HG03175 (cell line): ENCODE measurements at regions not wholly inside any gene's neighbourhood (a gene's known extent, or its start where the extent isn't known, plus 50 kb on each side); places are given as distances from the start of the nearest gene placed in this dataset.

Experiments used
- ATAC-seq: cut with Tn5 transposase; IDR thresholded peaks from one replicate; pipeline ENCODE4 v1.9.1; 2021; ENCODE audit warnings: mild to moderate bottlenecking, moderate library complexity; ENCODE audit not compliant: unreplicated experiment

- ATAC-seq = no peak
Measured at GRCh38 chr7:68900096-68900495, 698.2 kb upstream of the AUTS2 start.

GRCh38 chr7:68904630-68905029, 693.6 kb upstream of the AUTS2 start:
- ATAC-seq = no peak

GRCh38 chr7:68911754-68912153, 686.5 kb upstream of the AUTS2 start:
- no peak for ATAC-seq

DNA sequence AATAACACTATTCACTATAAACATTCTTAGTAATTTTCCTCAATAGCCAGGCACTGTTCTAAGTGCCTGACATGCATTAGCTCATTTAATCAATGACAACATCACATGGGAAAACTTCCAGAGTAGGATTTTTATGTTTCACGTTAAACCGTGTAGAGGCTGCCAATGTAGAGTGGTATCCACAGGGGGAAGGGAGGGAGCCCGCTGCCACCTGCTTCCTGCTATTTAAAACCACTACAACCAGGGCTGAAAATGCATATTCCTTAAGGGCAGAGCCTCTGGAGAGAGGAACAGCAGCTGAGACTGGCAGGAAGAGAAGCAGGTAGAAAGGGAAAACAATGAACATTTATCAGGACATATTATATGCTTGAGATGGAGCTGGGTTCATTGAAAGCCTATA, 684.3 kb upstream of the AUTS2 start:
- ATAC-seq = no peak

DNA sequence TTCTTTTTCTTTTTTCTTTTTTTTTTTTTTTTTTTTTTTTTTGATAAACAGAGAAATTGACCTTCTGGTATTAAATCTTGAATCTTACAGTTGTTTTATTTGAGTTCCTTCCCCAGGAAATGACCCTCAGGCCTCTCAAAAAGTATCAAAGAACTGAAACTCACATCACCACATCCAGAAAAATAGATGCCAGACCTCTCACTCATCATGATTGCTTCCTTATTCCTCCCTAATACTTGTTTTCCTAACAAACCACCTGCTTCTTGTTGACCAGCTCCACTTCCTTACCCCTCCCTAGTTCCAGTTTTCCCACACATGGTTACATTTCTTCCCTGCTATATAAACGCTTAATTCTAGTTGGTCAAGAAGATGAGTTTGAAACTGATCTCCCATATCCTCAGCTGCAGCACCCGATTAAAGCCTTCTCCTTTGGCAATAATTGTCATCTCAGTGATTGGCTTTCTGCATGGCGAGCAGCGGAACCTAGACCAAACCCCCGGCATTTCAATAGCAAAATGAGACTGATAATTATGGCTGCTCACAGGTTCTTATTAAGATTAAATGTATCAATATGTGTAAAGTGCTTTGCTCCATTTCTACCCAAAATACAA, 681.1 kb upstream of the AUTS2 start:
- no peak for ATAC-seq

DNA sequence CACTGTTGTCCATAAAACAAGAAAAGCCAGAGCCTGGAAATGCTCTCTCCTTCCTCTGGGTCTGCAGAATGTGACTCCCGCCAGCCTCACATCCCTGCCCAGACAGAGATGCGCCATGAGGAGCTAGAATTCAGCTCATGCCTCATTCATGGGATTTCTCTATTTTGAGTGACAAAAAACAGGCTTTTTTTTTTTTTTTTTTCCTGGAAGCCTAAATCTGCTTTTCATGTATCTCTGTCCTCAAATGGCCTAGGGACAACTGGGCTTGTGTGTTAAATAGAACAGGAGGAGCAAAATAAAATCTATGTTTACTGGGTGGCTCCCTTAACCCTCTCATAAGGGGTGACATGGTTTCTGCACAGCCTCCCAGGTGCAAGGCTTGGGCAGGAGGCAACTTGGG, 679.7 kb upstream of the AUTS2 start:
- ATAC-seq = no peak

DNA sequence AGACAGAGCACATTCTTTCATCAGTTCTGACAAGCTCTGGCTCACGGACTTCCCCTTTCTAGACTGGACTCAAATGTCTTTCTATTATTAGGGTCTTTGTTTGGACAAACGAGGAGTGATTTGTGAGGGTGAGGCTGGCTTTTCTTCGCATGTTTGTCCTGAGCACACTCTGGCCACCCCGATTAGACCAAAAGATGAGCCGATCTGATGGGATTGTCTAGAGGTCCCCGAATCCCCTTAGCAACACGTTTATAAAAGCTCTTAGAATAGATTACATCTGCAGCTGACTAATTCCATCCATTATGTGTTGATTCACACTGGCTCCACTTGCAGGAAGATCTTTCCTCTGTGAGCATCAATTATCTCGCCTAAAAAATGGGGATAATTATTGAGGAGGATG, 675.4 kb upstream of the AUTS2 start:
- ATAC-seq = no peak

- ATAC-seq = no peak
Measured at GRCh38 chr7:68925241-68925640, 673.0 kb upstream of the AUTS2 start.

DNA sequence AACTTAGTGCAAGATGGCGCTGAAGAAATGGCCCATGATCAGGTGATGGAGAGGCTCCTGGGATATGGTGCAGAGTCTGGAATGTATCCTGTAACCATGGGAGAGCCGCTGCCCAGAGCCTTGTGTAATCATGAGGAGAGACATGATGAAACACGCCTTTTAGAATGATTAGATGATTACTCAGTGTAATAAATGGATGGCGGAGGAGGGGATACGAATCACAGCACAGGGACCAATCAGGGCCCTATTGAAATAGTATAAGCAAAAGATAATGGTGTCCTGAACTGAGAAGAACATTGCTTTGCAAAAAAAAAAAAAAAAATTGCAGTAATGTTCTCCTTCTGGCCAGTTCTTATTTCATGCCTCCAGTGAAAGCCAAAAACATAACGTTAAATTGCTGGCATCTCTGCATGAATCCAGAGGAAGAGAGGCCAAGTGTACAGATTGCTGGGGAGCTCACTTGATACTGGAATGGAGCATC, 668.5 kb upstream of the AUTS2 start:
- ATAC-seq = no peak

DNA sequence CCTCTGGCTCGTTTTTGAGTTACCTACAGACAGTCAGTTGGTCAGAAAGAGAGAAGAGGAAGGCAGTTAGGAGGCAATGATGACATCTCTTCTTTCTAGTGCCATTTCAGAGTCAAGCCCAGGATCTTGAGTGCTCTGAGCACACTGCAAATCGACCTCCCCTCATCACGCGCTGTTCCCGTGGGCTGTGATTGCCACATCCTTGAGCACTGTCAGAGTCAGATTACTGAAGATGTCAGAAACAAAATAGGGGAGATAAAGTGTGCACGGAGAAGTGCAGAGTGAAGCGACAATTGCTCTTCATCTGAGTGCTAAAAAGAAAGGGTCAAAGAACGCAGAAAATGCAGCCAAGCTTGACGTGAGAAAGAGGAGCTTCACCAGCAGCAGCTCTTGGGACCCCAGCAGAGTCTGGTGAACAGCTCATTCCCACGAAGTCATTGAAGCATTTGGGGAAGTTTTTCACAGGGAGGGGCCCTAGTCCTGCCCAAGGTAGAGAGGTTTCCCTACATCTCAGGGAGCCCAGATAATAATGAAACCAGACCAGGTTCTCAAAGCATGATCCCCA, 661.7 kb upstream of the AUTS2 start:
- ATAC-seq = no peak

DNA sequence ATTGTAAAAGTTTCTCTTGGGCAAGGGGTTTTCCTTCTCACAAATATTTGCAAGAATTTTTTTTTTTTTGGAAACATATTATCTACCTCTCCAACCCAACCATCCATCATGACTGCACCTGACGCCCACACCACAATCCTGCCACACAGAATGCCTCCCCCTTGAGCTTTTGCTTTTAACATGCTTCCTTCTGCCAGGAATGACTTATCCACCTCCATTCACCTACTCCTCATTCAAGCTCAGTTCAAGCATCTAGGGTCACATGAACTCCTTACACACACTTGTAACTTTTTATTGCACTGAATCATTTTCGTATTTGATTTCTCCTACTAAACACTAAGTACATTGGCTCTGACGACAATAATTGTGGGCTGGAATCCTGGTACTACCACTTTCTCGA, 660.1 kb upstream of the AUTS2 start:
- ATAC-seq = no peak

- ATAC-seq = no peak
Measured at GRCh38 chr7:68943786-68944185, 654.5 kb upstream of the AUTS2 start.

- no peak for ATAC-seq
Measured at GRCh38 chr7:68955656-68956055, 642.6 kb upstream of the AUTS2 start.

DNA sequence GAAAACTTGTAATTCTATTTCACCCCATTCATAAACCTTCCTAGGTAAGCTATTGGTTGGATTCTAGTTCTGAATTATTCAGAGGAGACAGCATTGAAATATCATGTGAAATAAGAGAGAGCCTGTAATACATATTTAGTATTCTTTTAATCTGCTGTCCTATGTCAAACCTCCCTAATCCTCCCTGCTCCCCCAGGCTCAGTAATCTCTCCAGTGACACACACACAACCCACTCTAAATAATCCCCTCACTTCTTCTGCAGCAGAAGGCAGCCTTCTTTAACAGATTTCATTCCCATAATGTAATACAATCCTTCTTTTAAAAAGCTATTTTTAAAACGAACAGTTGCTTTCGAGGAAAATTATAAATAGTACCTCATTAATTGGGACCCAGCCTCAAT, 639.7 kb upstream of the AUTS2 start:
- no peak for ATAC-seq

DNA sequence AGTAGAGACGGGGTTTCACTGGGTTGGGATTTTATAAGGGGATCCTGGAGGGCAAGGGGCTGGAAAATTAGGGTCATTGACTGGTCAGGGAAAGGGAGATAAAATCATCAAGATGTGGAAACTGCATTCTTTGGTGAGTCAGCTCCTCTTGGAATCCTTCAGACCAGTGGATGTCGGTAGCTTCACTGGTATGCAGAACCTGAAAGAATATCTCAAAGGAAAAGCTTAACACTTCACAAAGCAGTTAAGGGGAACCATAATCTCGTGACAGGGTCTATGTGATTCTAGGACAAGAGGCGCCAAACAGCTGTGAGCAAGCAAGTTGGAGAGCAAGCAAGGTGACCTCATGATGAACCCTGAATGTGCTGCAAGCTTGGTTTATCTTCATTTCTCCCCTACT, 634.7 kb upstream of the AUTS2 start:
- no peak for ATAC-seq

DNA sequence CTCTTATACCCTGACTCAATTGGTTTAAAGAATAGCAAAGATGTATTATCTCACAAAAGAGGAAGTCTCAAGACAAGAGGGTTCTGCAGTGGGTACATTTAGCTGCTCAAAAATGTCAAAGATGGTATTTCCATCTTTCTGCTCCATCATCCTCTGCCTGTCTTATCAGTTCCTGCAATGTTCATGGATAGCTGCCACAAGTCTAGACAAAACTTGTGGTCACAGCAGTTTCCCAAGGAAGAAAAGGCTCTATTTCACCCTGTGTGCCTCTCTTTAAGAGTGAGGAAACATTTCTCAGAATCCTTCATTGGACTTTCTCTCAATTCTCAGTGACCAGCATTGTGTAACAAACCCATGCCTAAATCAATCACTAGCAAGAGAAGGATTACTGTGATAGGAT, 634.2 kb upstream of the AUTS2 start:
- ATAC-seq = no peak

DNA sequence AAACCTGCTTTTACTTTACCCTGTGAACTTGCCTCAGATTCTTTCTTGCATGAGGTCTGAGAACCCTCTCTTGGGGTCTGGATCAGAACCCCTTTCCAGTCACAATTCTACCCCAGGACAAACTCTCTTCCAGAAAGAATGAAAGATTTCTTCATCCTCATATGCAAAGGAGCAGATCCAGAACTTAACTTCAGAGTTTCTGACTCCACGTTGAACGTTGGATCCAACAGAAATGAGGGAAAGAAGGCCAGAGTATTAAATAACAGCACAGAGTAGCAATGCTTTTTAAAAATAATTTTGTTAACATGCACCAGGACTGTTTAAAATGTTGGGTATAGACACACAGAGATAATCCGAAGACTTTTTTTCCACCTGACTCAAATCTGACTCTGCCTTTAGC, 632.9 kb upstream of the AUTS2 start:
- no peak for ATAC-seq

DNA sequence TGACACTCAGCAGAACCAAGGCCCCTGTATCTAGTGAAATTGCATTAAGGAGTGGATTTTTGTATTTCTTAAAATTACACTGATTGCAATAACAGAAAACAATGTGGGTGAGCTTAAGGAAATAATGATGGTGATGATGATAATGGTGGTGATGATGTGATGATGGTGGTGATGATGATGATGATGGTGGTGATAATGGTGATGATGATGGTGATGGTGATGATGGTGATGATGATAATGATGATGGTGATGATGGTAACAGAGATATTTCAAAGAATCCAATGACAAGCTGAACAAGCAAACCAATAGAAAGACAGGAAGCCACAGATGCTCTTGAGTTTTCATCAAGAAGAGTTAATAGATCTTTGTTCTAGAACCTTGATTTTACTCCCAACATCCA, 630.7 kb upstream of the AUTS2 start:
- no peak for ATAC-seq

- no peak for ATAC-seq
Measured at GRCh38 chr7:68969571-68969970, 628.7 kb upstream of the AUTS2 start.

GRCh38 chr7:68971634-68972340, 626.5 kb upstream of the AUTS2 start:
- ATAC-seq = no peak

- no peak for ATAC-seq
Measured at GRCh38 chr7:68977385-68978055, 620.8 kb upstream of the AUTS2 start.

- no peak for ATAC-seq
Measured at GRCh38 chr7:68978710-68979109, 619.6 kb upstream of the AUTS2 start.
